ENCODE measurements at regions not wholly inside any gene's neighbourhood (a gene's known extent, or its start where the extent isn't known, plus 50 kb on each side); places are given as distances from the start of the nearest gene placed in this dataset.

GRCh38 chr10:9016930-9017329 lies 962.4 kb downstream of the GATA3 start:
- Histone ChIP-seq H3F3A (ENCODE audit: insufficient read depth) (no peaks in the 10 kb centered on the region), H3K9me2 (replicated peaks; ENCODE audit: insufficient read depth, low read length) (no peaks in the 10 kb centered on the region), H3K27me3 (ENCODE audit: low read length) (no peaks in the 10 kb centered on the region), H3K36me3 (ENCODE audit: low read length) (no peaks in the 10 kb centered on the region), H3K9me3 (ENCODE audit: insufficient read depth, low read length) (no peaks in the 10 kb centered on the region), H3K4me3 (ENCODE audit: insufficient read depth, low read length, poor library complexity, severe bottlenecking) (no peak overlapping the region), H2AFZ (ENCODE audit: low read depth, low read length, severe bottlenecking) (no peak overlapping the region), H3K9ac (ENCODE audit: low read length) (no peak overlapping the region), H4K20me1 (ENCODE audit: low read depth, low read length) (no peaks in the 10 kb centered on the region), H3K27ac (ENCODE audit: low read depth, low read length) (no peak overlapping the region), H3K79me2 (ENCODE audit: insufficient read depth, low read length) (no peaks in the 10 kb centered on the region), H3K4me2 (ENCODE audit: low read depth, low read length, poor library complexity, severe bottlenecking) (no peak overlapping the region)
- no peak for TF ChIP-seq CTCF (IDR thresholded peaks at IDR 0.05; ENCODE audit: insufficient read depth, low read length, poor library complexity, severe bottlenecking)
- no peak for TF ChIP-seq EZH2phosphoT487 (conservative IDR thresholded peaks at IDR 0.05; ENCODE audit: low read length)

DNA sequence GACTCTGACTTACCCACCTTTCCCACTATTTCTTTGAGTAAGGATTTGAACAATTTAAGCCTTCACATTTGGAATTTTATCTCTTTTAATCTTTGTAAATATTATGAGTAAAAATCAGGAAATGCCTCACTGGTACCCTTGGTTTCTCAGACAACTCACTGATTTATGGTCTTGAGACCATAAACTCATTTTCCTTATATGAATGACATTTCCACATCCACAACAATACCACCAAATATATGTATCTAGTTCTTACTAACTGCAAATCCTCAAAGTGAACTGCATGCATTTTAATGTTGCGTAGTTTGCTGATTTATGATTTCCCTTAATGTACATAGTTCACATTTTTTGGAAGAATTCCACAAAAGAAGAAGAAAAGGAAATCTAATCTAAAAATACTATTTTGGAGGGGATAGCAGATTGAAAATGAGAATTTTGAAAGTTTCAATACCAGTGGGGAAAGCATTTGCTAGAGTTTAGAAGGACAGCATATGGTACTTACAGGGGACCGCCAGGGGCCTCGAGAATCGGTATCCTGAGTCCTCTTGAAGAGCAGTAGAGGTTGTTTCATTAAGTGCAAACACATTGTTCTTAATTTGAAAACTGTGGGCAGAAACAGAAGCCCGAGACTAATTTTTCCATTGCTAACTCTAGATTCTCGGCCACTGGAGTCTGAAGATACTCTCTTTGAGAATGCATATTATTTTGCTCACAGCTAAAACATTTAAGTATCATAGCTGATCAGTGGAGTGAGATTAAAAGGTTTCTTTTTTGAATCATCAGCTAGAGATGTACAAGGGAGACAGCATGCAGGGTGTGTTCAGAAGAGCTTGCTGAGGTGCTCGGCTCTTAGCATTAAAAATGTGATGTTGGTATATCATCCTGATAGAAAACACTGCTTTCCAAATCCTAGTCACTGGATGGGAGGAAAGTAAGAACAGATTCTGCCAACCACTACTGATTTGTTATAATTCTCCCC lies 964.0 kb downstream of the GATA3 start:
- Histone ChIP-seq H3K27ac (ENCODE audit: low read depth, low read length) (no peak overlapping the region), H3K4me3 (ENCODE audit: insufficient read depth, low read length, poor library complexity, severe bottlenecking) (no peak overlapping the region), H4K20me1 (ENCODE audit: low read depth, low read length) (no peaks in the 10 kb centered on the region), H3K9ac (ENCODE audit: low read length) (no peak overlapping the region), H3F3A (ENCODE audit: insufficient read depth) (no peaks in the 10 kb centered on the region), H3K9me2 (replicated peaks; ENCODE audit: insufficient read depth, low read length) (no peaks in the 10 kb centered on the region; the same call in 1 of the 2 replicates), H2AFZ (ENCODE audit: low read depth, low read length, severe bottlenecking) (no peak overlapping the region), H3K9me3 (ENCODE audit: insufficient read depth, low read length) (no peaks in the 10 kb centered on the region), H3K36me3 (ENCODE audit: low read length) (no peaks in the 10 kb centered on the region), H3K4me2 (ENCODE audit: low read depth, low read length, poor library complexity, severe bottlenecking) (no peak overlapping the region), H3K27me3 (ENCODE audit: low read length) (no peaks in the 10 kb centered on the region), H3K79me2 (ENCODE audit: insufficient read depth, low read length) (no peaks in the 10 kb centered on the region)
- TF ChIP-seq EZH2phosphoT487 (conservative IDR thresholded peaks at IDR 0.05; ENCODE audit: low read length) (no peak), CTCF (IDR thresholded peaks at IDR 0.05; ENCODE audit: insufficient read depth, low read length, poor library complexity, severe bottlenecking) (no peak)

GRCh38 chr10:9023206-9023605 lies 968.7 kb downstream of the GATA3 start:
- TF ChIP-seq EZH2phosphoT487 (conservative IDR thresholded peaks at IDR 0.05; ENCODE audit: low read length) (no peak), CTCF (IDR thresholded peaks at IDR 0.05; ENCODE audit: insufficient read depth, low read length, poor library complexity, severe bottlenecking) (no peak)
- Histone ChIP-seq H3K9me2 (replicated peaks; ENCODE audit: insufficient read depth, low read length) (no peaks in the 10 kb centered on the region; the same call in 1 of the 2 replicates), H3K4me3 (ENCODE audit: insufficient read depth, low read length, poor library complexity, severe bottlenecking) (no peak overlapping the region), H4K20me1 (ENCODE audit: low read depth, low read length) (no peaks in the 10 kb centered on the region), H3K9ac (ENCODE audit: low read length) (no peak overlapping the region), H2AFZ (ENCODE audit: low read depth, low read length, severe bottlenecking) (no peak overlapping the region), H3K4me2 (ENCODE audit: low read depth, low read length, poor library complexity, severe bottlenecking) (no peak overlapping the region), H3K27me3 (ENCODE audit: low read length) (no peaks in the 10 kb centered on the region), H3F3A (ENCODE audit: insufficient read depth) (no peaks in the 10 kb centered on the region), H3K27ac (ENCODE audit: low read depth, low read length) (no peak overlapping the region), H3K79me2 (ENCODE audit: insufficient read depth, low read length) (no peaks in the 10 kb centered on the region), H3K9me3 (ENCODE audit: insufficient read depth, low read length) (no peaks in the 10 kb centered on the region), H3K36me3 (ENCODE audit: low read length) (no peaks in the 10 kb centered on the region)
